HG03175 (cell line): ENCODE measurements at regions not wholly inside any gene's neighbourhood (a gene's known extent, or its start where the extent isn't known, plus 50 kb on each side); places are given as distances from the start of the nearest gene placed in this dataset.

Experiments used
- ATAC-seq: cut with Tn5 transposase; IDR thresholded peaks from one replicate; pipeline ENCODE4 v1.9.1; 2021; ENCODE audit warnings: mild to moderate bottlenecking, moderate library complexity; ENCODE audit not compliant: unreplicated experiment

DNA sequence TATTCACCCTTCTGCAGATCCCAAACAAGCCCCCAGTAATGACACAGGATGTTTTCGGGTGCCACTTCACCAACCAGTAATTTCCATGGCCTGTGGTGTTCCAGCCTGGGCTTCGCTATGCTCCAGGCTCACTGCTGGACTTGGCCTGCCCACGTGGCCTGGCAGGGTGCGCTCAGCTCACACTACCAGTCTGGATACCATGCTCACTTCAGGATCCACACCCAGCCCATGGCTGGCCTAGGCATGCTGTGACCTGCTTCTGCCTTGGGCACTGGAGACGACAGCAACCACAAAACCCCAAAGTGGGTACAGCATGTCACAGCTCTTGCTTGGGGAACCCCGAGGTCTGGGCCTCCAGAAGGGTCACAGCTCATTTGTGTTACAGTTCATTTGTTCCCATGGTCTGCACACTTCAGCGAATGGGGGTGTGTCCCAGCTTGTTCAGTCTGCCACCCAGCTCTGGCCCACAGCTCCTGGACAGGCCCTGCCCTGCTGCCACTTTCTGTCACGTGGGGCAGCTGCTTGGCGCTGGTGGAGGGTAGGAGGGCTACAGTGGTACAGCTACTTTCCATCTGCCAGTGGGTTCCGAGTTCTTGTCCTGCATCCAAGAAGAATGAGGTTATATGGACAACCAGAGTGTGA is 650.8 kb downstream of the MCTP2 start:
- ATAC-seq = no peak

DNA sequence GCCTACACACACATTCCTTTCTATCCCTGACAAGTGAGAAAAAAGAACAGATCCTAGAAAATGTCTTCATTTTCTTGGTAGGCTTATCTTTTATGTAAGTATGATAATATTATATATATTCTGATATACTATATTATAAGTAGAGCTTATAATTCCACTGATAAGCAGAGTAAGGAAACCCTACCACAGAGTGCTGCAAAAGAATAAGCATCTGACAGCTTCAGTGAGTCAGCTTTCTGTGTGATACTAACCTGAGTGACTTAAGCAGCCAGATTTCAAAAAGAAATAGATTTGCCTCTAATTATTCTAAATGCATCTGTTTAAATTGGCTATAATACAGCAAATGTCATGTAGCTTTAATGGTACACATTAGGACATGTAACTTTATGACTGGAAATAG is 656.0 kb downstream of the MCTP2 start:
- ATAC-seq = no peak

DNA sequence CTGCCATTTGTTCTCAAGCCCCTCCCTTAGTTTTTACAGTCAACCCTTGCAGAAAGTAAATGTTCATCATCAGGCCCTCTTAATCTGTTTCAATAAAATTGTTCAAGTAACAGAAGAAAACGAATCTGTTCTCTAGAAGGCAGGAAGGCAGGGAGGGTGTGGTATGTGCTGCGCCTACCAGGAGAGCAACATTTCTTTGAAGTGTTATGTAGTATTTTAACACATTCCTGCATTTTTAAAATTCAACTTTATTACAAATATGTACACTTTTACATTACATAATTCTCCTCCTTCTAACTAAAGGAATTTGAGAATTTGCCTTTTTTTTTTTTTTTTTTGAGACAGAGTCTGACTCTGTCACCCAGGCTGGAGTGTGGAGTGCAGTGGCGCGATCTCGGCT is 657.8 kb downstream of the MCTP2 start:
- ATAC-seq = no peak

DNA sequence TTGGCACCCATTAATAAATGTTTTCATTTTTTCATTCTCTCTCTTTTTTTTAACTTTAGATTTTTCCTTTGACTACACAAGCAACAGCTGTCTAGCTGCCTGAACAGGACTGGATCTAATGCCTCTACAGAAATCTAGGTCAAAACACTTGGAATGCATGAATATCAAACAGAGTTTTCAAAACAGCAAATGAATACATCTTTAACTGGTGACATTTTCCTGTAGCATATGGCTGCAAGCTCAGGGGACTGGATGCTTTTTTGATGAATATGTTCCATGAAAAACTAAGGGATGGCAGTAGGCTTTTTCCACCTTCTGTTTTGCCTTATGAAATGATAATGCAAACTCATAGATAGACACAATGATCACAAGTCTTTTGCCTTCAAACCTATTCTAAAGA is 661.7 kb downstream of the MCTP2 start:
- no peak for ATAC-seq

DNA sequence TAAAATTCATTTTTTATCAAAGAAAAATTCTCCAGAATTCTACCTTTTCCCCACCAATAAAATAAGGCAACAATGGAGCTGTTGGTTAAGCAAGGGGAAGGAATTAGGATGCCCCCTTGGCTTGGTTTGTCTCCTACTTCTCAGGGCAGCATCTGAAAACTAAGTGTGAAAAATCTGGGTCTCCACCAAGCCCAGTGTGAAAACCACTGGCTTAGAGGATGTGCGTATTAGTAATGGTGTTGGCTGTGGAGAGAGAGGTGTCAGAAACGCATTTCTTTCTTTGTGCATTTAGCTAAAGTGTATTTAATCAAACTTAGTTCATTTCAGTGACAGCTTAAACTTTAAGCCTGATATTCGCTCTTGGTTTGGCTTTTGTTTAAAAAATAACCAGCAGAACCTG is 662.7 kb downstream of the MCTP2 start:
- ATAC-seq = no peak

DNA sequence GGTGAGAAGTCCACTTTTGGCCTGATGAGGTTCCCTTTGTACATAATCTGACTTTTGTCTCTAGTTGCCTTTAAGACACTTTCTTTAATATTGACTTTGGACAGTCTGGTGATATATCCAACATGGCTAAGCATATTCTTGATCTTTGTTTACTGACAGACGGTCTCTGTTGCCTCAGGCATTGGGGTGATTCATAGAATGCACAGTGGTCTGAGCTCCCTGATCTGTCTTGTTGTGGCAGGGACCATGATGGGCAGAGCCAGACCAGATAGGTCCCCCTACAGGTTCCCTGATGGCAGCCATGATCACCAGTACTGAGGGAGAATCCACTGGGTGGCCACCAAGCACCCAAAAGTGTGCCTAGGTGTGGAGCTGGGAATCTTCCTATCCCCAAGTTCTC is 678.1 kb downstream of the MCTP2 start:
- no peak for ATAC-seq

DNA sequence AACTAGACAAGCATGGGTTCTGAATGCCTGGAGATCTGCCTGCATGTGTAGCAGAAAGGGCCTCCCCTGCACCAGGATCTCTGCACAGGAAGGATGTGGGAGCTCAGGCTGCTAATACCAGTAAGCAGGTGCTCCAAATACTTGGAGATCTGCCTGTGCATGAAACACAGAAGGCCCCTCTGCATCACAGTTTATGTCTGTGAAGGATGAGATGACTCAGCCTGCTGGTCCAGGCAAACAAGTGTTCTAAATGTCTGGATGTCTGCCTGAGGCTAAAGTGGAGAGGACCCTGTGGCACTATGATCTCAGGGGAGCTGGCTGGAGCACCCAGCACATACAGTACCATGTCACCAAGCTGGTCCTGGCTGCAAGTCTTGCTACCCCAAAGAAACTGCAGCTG is 678.8 kb downstream of the MCTP2 start:
- no peak for ATAC-seq

DNA sequence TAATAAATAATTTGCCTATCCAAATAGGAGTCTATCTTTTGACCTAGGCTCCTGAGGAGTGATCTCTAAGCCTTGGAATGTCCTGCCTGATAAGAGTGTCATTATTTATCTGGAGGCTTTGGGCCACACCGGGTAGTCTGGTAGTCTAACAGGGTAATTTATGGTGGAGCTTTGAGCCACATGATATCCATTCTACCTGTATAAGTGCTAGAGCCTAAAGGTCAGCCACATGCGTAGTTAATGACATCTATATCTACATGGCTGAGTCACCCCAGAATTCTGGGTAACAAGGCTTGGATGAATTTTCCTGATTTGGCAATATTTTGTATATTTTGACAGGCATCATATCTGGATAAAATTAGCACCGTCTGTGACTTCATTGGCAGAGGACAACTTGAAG is 681.4 kb downstream of the MCTP2 start:
- ATAC-seq = no peak

DNA sequence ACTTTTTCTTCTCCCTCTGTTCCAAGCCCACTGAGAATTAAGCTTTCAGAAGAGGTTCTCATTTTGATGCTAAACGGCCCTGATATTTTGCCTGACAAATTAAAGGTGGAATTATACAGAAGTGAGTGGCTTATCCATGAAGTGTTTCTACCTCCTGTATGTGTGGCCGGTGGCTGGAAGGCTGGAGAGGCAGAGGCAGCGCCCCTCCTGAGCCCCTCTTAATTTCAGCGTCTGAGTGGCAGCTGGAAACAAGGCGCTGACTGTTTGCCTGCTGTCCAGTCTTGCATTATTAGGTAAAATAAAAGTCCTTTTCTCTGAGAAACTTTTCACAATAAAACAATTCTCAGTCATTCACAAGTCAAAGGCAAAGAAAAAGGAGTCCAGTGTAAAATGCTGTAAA is 685.7 kb downstream of the MCTP2 start:
- no peak for ATAC-seq

DNA sequence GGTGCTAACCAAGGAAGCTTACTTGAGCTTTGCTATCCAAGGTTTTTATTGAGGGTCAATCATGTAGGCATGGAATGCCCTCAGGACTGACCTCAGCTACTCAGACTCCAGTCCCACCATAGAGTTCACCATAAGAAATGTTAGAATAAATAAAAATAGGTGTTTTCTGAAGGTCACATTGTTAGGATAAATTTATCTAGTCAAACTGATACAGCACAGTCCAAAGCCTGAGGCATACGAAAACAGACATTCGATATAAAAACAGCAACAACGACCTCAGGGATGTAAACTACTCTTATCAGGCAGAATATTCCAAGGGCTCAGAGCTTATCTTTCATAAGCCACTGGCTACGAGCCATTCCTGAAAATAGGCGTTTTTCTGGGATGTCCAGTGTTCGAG is 690.6 kb downstream of the MCTP2 start:
- ATAC-seq = no peak

DNA sequence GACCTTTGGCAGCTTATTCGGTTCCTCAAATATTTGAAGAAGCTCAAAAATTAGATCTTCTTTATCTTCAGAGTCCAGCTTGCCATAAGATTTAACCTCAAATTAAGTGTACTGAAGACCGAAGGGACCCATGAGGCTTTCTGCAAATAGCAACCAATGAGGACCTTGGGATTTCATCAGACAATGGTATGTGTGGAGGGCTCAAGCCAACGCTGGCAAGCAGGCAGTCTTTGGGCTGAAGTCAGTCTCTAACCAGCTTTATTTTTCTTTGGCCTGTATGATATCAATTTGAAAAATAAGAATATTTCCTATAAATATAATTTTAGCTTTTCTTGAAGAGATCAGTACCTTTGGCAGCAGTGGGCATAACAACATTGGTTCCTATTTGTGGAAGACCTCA is 692.7 kb downstream of the MCTP2 start:
- no peak for ATAC-seq

DNA sequence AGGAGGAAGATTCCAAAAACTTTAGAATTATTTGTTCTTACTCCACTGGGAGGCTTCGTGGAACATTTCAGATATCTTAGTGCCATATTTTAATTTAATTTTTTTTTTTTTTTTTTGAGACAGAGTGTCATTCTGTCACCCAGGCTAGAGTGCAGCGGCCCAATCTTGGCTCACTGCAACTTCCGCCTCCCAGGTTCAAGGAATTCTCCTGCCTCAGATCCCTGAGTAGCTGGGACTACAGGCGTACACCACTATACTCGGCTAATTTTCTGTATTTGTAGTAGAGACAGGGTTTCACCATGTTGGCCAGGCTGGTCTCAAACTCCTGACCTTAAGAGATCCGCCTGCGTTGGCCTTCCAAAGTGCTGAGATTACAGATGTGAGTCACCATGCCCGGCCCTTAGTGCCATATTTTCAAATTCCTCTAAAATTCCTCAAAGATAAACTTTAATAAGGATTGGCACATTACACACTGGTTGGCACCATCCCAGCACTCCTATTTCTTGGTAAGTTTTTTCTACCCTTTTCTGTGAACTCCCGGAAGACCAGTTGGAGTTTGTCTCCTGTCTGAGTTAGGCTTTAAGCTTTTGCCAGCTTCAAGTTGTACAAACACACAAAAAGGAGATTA is 693.7 kb downstream of the MCTP2 start:
- no peak for ATAC-seq

DNA sequence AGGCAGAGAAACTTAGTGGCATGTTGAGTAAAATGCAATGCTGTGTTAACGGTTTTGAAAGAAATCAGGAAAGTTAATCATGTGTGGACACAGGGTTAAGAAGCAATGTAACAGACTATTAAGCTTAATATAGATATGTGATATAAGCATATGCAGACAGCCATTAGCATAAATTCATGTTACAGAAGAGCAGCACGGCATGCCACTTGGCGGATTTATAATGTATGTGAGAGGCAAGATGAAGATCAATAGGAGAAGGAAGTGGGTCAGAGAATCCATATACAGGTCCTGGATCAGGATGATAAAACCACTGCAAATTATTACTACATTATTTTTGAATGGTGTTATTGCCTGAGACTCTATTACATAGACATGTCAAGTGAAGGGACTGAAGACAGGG is 694.3 kb downstream of the MCTP2 start:
- no peak for ATAC-seq

DNA sequence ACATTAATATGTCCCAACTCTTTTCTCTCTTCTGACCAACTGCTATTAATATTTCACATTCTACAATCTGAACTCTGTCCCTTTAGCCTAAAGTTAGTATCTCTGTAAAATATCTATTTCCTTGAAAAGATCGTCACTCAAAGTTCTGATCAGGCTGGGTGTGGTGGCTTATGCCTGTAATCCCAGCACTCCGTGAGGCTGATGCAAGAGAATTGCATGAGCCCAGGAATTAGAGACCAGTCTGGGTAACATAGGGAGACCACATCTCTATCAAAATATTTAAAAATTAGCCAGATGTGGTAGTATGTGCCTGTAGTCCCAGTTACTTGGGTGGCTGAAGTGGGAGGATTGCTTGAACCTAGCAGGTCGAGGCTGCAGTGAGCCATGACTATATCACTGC is 695.6 kb downstream of the MCTP2 start:
- no peak for ATAC-seq

DNA sequence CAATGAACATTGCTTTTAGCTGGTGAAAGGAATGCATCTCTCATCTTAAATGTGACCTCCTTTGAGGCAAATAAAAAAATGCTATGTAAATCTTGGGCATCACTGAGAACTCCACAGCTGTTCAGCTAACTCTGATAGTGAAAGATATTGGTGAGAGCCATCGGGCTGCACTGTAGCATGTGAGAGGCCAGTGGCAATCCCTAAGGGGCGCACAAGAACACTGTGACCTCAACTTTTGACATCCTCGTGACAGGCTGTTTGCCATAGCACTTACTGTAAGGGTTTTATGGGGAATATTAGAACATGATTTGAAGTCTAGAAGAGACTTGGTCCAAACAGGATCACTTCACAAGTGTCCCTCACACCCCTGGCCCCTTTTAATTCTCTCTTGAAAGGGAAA is 697.9 kb downstream of the MCTP2 start:
- no peak for ATAC-seq

DNA sequence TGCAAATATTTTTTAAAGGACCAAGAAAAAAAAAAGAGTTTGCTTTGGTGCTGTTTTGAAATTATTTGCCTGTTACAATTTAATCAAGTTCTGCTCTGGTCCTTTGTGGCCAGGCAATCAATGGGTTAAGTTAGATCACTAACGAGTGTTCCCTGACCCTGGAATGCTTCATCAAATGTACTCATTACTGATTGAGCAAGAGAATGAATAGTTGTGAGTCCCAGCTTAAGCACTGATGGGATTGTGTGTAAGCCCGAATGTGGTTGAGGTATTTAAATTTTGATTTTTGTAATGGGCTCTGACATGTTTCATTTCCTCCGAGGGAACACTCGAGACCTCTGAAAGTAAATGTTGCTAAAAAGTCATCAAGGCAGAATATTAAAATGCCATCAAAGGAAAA is 699.1 kb downstream of the MCTP2 start:
- no peak for ATAC-seq

DNA sequence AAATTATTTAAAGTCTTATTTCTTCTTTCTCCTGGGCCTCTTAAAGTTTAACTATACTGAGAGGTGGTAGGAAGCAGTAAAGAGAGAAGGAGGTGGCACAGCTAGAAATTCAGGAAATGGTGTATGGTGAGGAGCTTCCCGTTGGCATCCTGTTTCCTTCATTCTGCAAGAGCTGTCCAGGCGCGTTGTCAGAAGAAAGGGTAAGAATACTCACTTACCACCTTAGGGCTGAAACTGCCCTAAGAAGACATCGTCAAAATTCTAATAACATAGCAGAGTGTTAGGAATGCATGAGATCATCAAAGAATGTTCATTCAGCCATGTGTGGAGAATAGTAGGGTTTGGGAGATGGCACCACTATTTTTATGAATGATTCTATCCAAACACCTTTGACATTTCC is 699.6 kb downstream of the MCTP2 start:
- no peak for ATAC-seq

DNA sequence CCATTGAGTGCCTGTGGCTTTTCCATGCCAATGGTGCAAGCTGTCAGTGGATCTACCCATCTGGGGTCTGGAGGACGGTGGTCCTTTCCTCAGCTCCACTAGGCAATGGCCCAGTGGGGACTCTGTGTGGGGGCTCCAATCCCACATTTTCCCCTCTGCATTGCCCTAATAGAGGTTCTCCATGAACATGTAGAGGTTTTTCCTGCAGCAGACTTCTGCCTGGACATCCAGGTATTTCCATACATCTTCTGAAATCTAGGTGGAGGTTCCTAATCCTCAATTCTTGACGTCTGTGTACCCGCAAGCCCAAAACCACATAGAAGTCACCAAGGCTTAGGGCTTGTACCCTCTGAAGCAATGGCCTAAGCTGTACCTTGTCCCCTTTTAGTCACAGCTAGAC is 703.1 kb downstream of the MCTP2 start:
- ATAC-seq = no peak

DNA sequence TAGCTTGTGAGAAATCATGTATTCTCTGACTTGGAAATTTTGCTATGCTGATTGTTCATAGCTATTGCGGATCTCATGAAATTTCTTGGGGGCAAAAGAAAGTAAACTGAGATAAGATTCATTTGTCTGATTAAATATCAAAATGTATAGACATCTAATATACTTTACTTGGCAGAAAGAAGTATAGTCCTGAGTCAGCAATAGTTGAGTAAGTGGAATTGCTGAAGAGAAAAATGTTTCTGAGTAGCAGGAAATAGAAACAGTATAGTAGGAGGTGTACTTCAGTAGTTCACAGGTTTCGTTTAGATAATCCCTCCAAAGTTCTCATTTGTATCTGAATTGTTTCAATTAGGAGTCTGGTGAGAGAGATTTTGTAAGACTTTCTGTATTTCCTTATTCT is 705.9 kb downstream of the MCTP2 start:
- no peak for ATAC-seq

DNA sequence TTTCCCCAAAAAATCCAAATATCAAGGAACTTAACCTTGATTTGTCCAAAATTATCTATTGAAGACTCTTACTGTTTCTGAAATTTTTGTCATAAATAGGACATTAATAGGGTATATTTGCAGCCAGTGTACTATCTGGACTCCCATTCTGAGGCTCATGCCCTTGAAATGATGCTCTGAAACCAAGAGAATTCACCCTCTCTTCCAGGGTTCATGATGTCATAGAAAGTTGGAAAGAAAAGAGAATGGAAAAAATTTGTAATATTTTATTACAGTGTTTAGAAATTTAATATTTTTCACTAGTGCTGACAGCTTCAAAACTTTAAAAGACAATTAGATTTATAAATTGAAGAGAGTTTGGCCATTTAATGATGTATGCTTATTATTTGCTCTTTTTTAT is 712.5 kb downstream of the MCTP2 start:
- ATAC-seq = no peak

DNA sequence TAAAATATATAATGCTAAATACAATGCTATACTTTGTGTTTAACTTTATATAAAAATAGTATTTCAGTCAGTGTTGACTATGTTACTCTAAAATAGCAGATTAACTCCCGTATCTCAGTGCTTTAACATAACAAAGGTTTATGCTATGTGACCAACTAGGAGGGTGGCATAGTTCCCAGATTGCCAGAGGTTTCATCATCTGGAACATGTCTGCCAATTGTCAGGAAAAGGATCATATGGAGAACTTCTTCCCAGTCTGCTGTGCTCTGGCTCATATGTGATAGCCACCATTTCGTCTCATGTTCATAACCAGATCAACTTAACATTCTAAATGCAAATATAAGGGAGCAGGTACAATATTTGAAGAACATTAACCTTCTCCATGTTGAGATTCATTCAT is 720.2 kb downstream of the MCTP2 start:
- no peak for ATAC-seq

DNA sequence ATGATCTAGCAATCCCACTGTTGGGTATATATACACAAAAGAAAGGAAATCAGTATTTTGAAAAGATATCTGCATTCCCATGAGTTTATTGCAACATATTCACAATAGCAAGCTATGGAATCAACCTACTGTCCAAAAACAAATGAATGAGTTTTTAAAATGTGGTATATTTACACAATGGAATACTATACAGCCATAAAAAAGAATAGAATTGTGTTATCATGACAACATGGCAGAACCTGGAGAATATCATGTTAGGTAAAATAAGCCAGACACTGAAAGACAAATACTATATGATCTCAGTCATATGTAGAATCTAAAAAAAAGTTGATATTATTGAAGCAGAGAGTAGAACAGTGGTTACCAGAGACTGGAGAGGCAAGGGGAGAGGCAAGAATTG is 732.6 kb downstream of the MCTP2 start:
- ATAC-seq = no peak

DNA sequence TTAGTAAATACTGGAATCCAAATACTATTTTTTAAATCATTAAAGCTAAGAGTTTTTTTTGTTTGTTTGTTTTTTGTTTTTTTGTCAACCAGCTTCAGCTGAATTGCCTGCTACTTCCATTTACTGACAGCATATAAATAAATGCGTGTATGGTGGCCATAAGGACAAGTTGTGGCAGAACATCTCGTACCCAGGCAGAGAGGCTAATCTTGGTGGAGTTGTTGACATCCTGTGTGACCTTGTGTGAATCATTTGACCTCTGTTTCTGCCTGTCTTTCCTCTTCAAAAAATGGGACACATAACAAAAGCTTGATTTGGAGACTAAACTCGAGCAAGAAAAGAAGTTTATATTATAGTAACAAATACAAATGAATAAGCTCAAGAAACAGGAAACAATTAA is 734.2 kb downstream of the MCTP2 start:
- ATAC-seq = no peak
